HG03571 (cell line): ENCODE measurements at regions not wholly inside any gene's neighbourhood (a gene's known extent, or its start where the extent isn't known, plus 50 kb on each side); places are given as distances from the start of the nearest gene placed in this dataset.

Experiments
- ATAC-seq: cut with Tn5 transposase; IDR thresholded peaks from one replicate; pipeline ENCODE4 v1.9.1; 2021; ENCODE audit not compliant: unreplicated experiment

GRCh38 chr3:137409584-137409983, 354.5 kb upstream of the SOX14 start:
- ATAC-seq: no peak

- ATAC-seq: no peak
These were observed 354.1 kb upstream of the SOX14 start for GRCh38 chr3:137410028-137410427.

- no peak for ATAC-seq
These were observed 343.7 kb upstream of the SOX14 start for GRCh38 chr3:137420198-137420995.

- no peak for ATAC-seq
These were observed 325.6 kb upstream of the SOX14 start for GRCh38 chr3:137438561-137438960.

- no peak for ATAC-seq
These were observed 303.2 kb upstream of the SOX14 start for GRCh38 chr3:137460944-137461343.

- no peak for ATAC-seq
These were observed 301.0 kb upstream of the SOX14 start for GRCh38 chr3:137463131-137463530.

GRCh38 chr3:137464341-137464740, 299.8 kb upstream of the SOX14 start:
- ATAC-seq: no peak

- ATAC-seq: no peak
These were observed 295.7 kb upstream of the SOX14 start for GRCh38 chr3:137468446-137468845.

GRCh38 chr3:137469263-137469662, 294.9 kb upstream of the SOX14 start:
- ATAC-seq: no peak

GRCh38 chr3:137471130-137471529, 293.0 kb upstream of the SOX14 start:
- no peak for ATAC-seq

- ATAC-seq: no peak
These were observed 292.4 kb upstream of the SOX14 start for GRCh38 chr3:137471558-137472204.

GRCh38 chr3:137477614-137478013, 286.5 kb upstream of the SOX14 start:
- ATAC-seq: no peak

GRCh38 chr3:137509354-137510045, 254.6 kb upstream of the SOX14 start:
- no peak for ATAC-seq

GRCh38 chr3:137511655-137512054, 252.5 kb upstream of the SOX14 start:
- no peak for ATAC-seq

GRCh38 chr3:137514853-137515252, 249.3 kb upstream of the SOX14 start:
- no peak for ATAC-seq

GRCh38 chr3:137519602-137520001, 244.5 kb upstream of the SOX14 start:
- ATAC-seq: no peak

- no peak for ATAC-seq
These were observed 239.4 kb upstream of the SOX14 start for GRCh38 chr3:137524751-137525150.

- ATAC-seq: no peak
These were observed 238.6 kb upstream of the SOX14 start for GRCh38 chr3:137525471-137525870.

- ATAC-seq: no peak
These were observed 222.1 kb upstream of the SOX14 start for GRCh38 chr3:137542049-137542448.

GRCh38 chr3:137554242-137554641, 209.9 kb upstream of the SOX14 start:
- ATAC-seq: no peak

GRCh38 chr3:137568880-137569279, 195.2 kb upstream of the SOX14 start:
- ATAC-seq: no peak

GRCh38 chr3:137572931-137573330, 191.2 kb upstream of the SOX14 start:
- ATAC-seq: no peak
